HG03469 (cell line): ENCODE measurements at regions not wholly inside any gene's neighbourhood (a gene's known extent, or its start where the extent isn't known, plus 50 kb on each side); places are given as distances from the start of the nearest gene placed in this dataset.

ENCODE experiments used
- ATAC-seq: cut with Tn5 transposase; IDR thresholded peaks from one replicate; pipeline ENCODE4 v1.9.1; 2021; ENCODE audit warnings: mild to moderate bottlenecking, moderate library complexity, moderate number of reproducible peaks; ENCODE audit not compliant: unreplicated experiment

DNA sequence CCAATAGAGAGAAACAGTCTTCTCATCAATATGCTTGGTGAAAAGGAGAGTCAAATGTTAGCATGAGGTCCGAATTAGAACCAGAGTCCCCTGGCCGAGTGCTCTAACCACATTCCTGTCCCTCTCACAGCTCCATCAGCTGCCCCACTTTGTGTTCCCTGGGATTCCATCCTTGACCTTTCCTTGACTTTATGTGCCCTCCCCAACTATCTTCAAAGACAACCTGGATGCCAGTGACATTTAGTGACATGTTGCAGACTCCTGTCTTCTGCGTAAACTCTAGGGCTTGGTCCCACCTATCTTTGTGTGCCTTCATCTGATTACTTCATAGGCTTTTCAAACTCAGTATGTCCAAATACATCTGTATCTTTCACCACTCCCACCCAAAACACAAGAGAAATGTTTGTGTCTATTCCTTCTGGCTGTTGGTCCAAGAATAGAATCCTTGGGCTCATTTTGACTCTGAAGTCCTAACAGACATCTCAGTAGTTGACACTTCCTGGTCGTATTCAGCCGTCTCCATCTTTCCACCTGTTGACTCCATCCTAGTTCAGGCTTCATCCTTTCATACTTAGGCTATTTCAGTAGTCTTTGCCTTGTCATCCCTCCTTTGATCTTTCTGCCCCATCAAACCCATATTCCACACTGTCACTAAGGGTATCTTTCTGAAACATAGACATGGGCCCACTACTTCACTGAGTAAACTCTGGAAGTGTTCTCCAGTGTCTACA is 101.4 kb upstream of the CD180 start:
- ATAC-seq = no peak

DNA sequence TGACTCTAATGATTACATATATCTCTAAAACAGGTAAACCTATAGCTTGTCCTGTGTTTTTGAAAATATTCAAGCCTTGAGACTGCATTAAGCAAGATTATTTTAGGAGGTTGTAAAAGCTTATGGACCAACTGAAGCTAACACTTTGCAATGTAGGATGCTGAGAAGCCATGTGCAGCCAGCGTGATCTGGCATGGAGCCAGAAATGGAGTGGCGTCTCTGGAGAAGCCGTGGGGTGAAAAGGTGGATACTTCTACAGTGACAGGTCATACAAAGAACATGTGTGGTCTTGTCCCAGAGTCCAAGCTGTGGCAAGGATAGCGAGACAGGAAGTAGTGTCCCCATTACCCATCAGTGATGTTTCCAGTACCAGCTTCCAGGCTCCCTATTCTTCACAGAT is 100.8 kb upstream of the CD180 start:
- no peak for ATAC-seq

- ATAC-seq = no peak
Observed at GRCh38 chr5:67294266-67294938, 97.8 kb upstream of the CD180 start.

GRCh38 chr5:67293226-67293625 is 96.6 kb upstream of the CD180 start:
- ATAC-seq = no peak

DNA sequence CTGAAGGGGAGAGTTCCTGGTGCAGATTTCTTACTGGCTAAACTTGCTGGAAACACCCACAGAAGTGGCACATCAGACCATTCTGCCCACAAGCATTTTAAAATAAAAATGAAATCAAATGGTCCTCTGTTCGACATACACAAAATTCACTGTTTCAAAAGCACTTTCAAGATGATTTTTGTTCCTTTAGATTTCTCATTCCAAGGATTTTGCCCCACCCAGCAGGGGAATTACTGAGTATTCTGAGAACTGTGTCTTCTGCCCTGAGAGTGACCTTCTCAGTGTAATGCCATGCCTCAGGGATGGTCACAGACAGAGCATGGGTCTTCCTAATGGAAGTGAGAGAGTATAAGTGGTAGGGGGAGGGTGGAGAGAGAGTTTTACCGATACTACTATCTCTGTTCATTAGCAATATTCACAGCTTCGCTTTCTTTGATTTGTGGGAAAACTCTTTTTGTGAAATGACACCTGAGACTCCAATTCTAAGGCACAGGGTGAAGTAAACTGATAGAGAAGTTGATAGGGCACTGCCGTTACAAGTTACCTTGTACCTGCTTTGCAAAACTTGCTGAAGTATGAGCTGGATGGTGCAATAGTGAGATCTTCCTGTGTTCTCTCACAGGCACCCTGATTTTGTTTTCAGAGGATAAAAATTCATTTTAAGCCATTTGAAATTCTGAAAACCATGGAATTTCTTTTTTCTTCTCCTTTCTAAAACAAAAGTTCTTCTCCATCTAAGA is 95.8 kb upstream of the CD180 start:
- no peak for ATAC-seq

DNA sequence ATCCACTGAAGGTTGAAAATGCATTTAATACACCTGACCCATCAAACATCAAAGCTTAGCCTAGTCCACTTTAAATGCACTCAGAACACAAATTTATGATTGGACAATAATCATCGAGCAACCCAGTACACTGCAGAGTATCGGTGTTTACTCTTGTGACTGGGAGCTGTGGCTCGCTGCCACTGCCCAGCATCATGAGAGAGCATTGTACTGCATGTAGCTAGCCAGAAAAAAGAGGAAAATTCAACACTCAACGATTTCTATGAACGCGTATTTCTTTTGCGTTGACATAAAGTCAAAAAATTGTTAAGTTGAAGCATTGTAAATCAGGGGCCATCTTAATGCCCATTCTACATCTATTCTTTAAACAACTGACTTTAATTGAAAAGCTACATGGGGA is 95.1 kb upstream of the CD180 start:
- no peak for ATAC-seq

GRCh38 chr5:67291066-67291465 is 94.5 kb upstream of the CD180 start:
- no peak for ATAC-seq

DNA sequence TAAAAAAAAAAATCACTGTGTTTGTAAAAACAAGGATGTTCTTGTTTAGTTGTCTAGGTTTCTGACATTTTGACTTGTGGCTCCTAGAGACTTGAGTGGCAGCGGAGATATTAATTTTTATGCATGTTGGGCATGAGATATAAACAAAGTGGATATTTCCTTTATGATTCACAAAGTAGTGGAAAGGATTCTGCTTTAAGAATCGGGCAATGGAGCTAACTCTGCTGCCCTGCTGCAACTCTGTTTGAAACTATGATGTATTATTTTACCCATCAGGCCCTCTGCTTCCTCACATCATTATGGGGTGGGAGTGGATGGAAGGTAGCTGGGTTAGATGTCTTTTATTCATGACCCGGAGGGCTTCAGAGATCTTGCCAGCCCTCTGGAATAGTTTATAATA is 94.1 kb upstream of the CD180 start:
- no peak for ATAC-seq

GRCh38 chr5:67289763-67290521 is 93.3 kb upstream of the CD180 start:
- no peak for ATAC-seq

DNA sequence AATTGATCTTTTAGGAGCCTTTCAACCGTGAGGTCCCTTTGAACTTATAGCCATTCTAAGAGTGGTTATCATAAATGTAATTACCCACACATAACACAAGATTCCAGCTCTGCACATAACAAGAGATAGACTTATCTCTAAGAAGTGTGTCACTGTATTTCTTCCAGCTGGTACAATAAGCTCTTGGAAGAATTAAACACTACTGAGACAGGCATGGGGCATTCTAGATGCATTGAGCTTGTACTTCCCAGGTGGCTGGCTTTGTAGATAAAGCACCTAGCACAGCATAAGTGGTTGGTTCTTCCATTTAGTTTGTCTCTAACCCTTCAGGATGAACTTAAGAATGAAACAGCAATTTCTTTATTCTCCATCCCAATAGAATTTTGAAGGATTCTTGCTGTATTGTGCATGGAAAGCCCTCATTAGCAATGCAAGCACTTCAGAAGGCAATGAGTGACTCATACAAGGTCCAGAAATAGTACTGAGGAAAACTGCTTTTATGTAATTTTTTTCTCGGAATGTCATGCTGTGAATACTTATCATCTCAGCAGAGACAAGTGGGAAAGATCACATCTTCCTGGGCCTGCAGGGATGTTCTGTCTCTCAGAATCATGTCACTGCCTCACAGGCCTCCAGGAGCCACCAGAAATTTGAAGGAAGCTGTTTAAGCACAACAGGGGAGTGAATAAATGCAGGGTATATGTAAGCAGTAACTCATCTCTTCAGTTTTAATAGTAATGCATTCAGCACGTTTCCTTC is 91.1 kb upstream of the CD180 start:
- no peak for ATAC-seq

- ATAC-seq = no peak
Observed at GRCh38 chr5:67286006-67286405, 89.4 kb upstream of the CD180 start.

GRCh38 chr5:67283988-67284487 is 87.4 kb upstream of the CD180 start:
- no peak for ATAC-seq

DNA sequence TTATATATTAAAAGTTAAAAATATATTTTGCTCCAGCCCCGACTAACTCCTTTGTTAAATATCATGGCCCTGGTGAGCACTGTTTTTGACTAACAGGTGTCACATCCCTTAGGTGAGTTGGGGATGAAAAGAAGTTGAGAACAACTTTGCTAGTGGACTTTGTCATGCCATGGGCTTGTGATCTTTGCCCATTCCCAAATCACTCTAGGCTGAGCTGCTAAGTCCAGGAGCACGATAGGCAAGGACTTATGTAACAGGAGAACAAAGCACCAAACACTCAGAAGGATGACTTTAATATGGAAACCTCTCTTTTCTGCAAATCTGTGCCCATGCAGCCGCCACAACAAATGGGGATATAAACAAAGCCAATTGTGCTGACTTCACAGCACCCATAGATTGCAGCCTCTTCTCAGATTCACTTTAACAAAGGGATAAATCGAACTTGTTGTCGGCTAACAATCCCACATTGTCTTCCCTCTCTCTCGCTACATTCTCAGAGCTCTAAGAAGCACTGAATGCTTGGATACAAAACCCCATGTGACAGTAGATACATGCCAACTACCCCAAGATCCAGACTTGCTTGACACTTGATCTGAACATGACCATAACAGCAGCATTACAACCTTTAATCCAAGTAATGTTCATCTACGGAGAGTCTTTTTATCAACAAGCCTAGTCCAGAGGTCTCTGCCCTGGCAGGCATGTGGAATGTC is 86.8 kb upstream of the CD180 start:
- no peak for ATAC-seq

- no peak for ATAC-seq
Observed at GRCh38 chr5:67281874-67282273, 85.3 kb upstream of the CD180 start.

DNA sequence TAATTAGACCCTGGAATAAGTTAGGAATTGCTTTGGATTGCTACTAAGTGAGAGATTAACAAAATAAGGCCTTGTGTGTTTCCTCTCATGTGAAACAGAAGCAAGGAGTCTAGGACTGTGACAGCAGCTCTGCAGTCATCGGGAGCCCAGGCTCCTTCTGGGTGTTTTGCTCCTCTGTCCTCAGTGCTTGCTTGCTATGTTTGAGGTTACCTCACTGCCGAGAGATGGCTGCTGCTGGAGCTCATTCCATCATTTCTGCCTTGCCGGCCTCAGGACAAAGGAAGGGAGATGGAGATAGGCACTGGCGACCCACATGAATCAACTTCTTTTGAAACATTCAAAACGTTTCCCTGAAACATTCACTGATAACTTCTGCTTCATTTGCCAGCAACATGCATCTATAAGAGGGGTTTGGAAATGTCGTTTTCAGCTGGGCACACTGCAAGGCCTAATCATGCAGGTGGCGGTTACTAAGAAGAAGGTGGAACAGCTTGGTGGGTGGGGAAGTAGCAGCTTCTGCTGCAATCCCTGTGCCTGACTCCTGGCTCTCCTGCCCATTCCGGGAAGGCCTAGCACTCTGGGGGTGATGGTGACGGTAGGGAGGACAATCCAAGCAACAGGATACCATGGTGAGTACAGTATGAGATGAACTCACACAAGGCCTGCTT is 77.2 kb upstream of the CD180 start:
- ATAC-seq = no peak

DNA sequence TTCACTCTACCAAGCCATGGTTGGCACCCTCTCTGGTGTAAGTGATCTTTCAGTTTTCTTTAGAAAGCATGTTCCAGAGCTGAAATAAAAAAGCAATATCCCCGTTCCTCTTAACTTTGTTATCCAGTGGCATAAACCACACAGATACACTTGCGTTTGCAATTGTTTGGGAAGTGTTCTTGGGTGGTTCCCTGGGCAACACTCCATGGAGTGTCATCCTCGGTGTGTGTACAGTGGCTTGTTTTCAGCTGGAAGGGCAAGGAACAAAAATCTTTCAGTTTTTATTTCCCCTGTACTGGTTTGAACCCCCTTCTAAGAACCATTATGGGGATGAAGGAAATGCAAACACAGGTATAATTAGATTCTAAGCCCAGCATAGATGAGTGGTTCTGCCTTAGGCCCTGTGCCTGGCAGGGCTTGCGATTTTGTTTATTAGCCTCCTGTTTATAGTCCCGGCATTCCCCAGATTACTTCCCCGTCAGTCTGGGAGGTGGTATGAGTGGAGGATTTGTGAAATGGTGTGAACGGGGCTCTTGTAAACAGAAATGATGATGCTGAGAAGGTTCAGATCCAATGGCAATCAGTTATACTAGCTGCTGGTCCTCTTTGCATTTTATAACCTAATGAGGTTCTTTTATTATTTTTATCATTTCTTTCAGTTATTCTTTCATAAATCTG is 76.0 kb upstream of the CD180 start:
- no peak for ATAC-seq

GRCh38 chr5:67268231-67269021 is 71.8 kb upstream of the CD180 start:
- no peak for ATAC-seq
